ENCODE measurements at regions not wholly inside any gene's neighbourhood (a gene's known extent, or its start where the extent isn't known, plus 50 kb on each side); places are given as distances from the start of the nearest gene placed in this dataset.

- TF ChIP-seq EZH2phosphoT487 (IDR thresholded peaks at IDR 0.05; ENCODE audit: borderline replicate concordance, low read depth, low read length) (no peak), CTCF (conservative IDR thresholded peaks at IDR 0.05; ENCODE audit: low read length) (no peak)
- Histone ChIP-seq H2AFZ (ENCODE audit: low read length) (no peak overlapping the region), H3K9me2 (ENCODE audit: insufficient read depth, low read length) (no peaks in the 10 kb centered on the region), H3K9me3 (ENCODE audit: low read length) (0 out of 2 replicates have a peak, but pooled peaks cover 6% of the 10 kb centered on the region), H3K36me3 (ENCODE audit: insufficient read depth, low read length) (no peaks in the 10 kb centered on the region), H3K4me3 (ENCODE audit: low read depth, low read length, poor library complexity, severe bottlenecking) (no peak overlapping the region), H3K4me1 (ENCODE audit: insufficient read depth, low read length, poor library complexity, severe bottlenecking) (no peaks in the 10 kb centered on the region), H3K79me2 (ENCODE audit: insufficient read depth, low read depth, low read length) (no peaks in the 10 kb centered on the region), H3K27ac (ENCODE audit: low read depth, low read length, poor library complexity, severe bottlenecking) (no peak overlapping the region), H4K20me1 (ENCODE audit: insufficient read depth, low read length) (no peaks in the 10 kb centered on the region), H3K4me2 (ENCODE audit: low read length) (no peak overlapping the region)
- POLR2A ChIA-PET, result no interaction called here
- CTCF ChIA-PET (ENCODE audit: unreplicated experiment), result no interaction called here
- intact Hi-C loops (cut with micrococcal nuclease; ENCODE audit: unreplicated experiment), result no loop called here
- no TSS peak for BruUV-seq (replicated peaks)
- no peak for DNase-seq (ENCODE audit: low spot score)
Measured at GRCh38 chr4:35711127-35711526, 533.2 kb downstream of the ARAP2 start.

GRCh38 chr4:35723973-35724372, 520.3 kb downstream of the ARAP2 start:
- POLR2A ChIA-PET, result no interaction called here
- no peak for DNase-seq (ENCODE audit: low spot score)
- BruUV-seq (replicated peaks), result no TSS peak
- Histone ChIP-seq H3K27ac (ENCODE audit: low read depth, low read length, poor library complexity, severe bottlenecking) (no peak overlapping the region), H3K4me2 (ENCODE audit: low read length) (no peak overlapping the region), H2AFZ (ENCODE audit: low read length) (no peak overlapping the region), H3K4me1 (ENCODE audit: insufficient read depth, low read length, poor library complexity, severe bottlenecking) (no peaks in the 10 kb centered on the region), H3K4me3 (ENCODE audit: low read depth, low read length, poor library complexity, severe bottlenecking) (no peak overlapping the region), H4K20me1 (ENCODE audit: insufficient read depth, low read length) (no peaks in the 10 kb centered on the region), H3K36me3 (ENCODE audit: insufficient read depth, low read length) (no peaks in the 10 kb centered on the region), H3K9me3 (ENCODE audit: low read length) (no peaks in the 10 kb centered on the region), H3K9me2 (ENCODE audit: insufficient read depth, low read length) (no peaks in the 10 kb centered on the region), H3K79me2 (ENCODE audit: insufficient read depth, low read depth, low read length) (no peaks in the 10 kb centered on the region)
- TF ChIP-seq EZH2phosphoT487 (IDR thresholded peaks at IDR 0.05; ENCODE audit: borderline replicate concordance, low read depth, low read length), result no peak
- TF ChIP-seq CTCF (conservative IDR thresholded peaks at IDR 0.05; ENCODE audit: low read length), result no peak
- intact Hi-C loops (cut with micrococcal nuclease; ENCODE audit: unreplicated experiment), result no loop called here
- CTCF ChIA-PET (ENCODE audit: unreplicated experiment), result no interaction called here

- peak; percentile 2 for DNase-seq (ENCODE audit: low spot score)
- no TSS peak for BruUV-seq (replicated peaks)
- Histone ChIP-seq H3K4me3 (ENCODE audit: low read depth, low read length, poor library complexity, severe bottlenecking) (no peak overlapping the region), H3K36me3 (ENCODE audit: insufficient read depth, low read length) (no peaks in the 10 kb centered on the region), H3K27ac (ENCODE audit: low read depth, low read length, poor library complexity, severe bottlenecking) (no peak overlapping the region), H3K9me2 (ENCODE audit: insufficient read depth, low read length) (no peaks in the 10 kb centered on the region), H4K20me1 (ENCODE audit: insufficient read depth, low read length) (no peaks in the 10 kb centered on the region), H2AFZ (ENCODE audit: low read length) (no peak overlapping the region), H3K4me2 (ENCODE audit: low read length) (no peak overlapping the region), H3K9me3 (ENCODE audit: low read length) (no peaks in the 10 kb centered on the region), H3K4me1 (ENCODE audit: insufficient read depth, low read length, poor library complexity, severe bottlenecking) (no peaks in the 10 kb centered on the region), H3K79me2 (ENCODE audit: insufficient read depth, low read depth, low read length) (no peaks in the 10 kb centered on the region)
- CTCF ChIA-PET (ENCODE audit: unreplicated experiment), result no interaction called here
- intact Hi-C loops (cut with micrococcal nuclease; ENCODE audit: unreplicated experiment), result no loop called here
- POLR2A ChIA-PET, result interaction anchor here (0.6 kb wide), 1 partner anchor 14 kb away, joined by 3 read pairs; no protein-coding TSS in a partner anchor
- TF ChIP-seq EZH2phosphoT487 (IDR thresholded peaks at IDR 0.05; ENCODE audit: borderline replicate concordance, low read depth, low read length), result no peak
- peak; percentile 55 for TF ChIP-seq CTCF (conservative IDR thresholded peaks at IDR 0.05; ENCODE audit: low read length)
Measured at GRCh38 chr4:35725131-35725530, 519.2 kb downstream of the ARAP2 start.
